ENCODE measurements at regions not wholly inside any gene's neighbourhood (a gene's known extent, or its start where the extent isn't known, plus 50 kb on each side); places are given as distances from the start of the nearest gene placed in this dataset.

DNA sequence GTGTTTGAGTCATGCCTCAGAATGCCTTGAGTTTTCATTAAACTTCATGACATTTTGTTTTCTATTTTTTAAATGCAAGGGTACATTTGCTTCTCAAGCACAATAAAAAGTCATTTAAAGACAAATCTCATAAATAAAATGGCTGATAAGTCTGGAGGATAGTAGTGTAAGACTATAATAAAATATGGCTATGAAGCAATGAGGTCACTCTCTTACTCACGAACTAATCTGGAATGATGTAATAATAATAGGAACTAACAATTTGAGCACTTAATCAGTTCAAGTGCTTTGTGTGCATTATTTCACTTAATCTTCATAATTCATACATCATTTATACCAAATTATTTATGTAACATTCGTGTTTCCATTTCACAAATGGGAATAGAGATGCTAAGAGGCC lies 149.3 kb upstream of the CTTNBP2 start:
- DNase-seq (ENCODE audit: low read depth): no peak

DNA sequence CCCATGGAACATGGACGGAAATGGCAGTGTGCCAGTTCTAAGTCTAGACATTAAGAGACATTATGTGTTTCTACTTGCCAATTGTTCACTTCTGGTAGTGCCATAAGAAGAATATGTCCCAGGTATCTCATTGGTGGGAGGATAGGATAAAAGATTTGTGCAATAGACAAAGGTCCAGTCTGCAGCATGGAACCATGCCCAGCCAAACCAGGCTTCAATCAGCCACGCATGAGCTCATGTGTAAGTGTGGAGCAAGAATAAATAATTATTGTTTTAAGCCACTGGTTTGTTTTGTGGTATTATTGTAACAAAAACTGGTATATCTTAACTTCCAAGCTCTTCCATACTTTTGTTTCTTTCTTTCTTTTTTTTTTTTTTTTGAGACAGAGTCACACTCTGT lies 153.6 kb upstream of the CTTNBP2 start:
- DNase-seq (ENCODE audit: low read depth): no peak

DNA sequence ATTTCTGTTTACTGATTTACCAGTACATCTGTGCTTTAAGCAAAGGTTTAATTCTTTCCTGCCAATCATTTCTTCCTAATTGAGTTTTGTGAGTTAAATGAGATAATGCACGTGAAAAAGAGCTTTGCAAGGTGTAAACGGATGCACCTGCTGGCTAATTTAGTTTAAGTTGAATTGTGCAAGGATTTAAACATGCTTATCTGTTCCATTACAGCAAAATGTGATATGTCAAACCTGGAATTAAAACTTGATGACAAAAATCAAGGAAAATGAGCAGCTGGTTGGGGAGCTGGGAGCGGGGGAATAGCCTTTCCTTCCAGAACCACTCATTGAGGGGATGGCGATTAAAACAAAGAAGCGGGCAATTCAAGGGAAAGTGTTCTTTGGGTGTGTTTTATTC lies 155.0 kb upstream of the CTTNBP2 start:
- no peak for DNase-seq (ENCODE audit: low read depth)

DNA sequence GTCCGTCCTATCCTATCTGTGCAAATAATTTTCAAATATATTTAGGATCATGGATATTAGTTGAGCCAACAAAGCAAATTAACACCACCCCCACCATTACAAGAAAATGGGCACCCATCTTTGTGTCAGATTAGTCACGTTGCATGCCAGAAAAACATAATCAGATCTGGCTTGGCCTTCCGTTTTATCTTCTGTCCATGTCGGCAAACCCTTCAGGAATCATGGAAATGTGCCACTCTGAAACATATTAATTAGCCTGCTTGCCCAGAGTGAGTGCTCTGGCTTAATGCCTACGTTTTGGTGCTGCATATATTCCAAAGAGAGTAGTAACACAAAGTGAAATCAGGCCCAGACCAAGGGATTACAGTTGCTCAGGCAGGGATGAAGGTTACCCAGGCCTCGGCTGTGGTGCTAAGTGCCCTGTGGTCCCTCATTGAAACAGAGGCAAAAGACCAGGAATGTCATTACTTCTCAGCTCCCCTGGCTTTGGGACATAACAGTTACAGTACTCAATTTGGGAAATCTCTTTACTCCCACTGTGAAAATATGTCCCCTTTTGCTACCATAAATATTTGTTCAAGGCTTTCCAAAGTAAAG lies 154.0 kb upstream of the LSM8 start:
- DNase-seq (ENCODE audit: low read depth): no peak

DNA sequence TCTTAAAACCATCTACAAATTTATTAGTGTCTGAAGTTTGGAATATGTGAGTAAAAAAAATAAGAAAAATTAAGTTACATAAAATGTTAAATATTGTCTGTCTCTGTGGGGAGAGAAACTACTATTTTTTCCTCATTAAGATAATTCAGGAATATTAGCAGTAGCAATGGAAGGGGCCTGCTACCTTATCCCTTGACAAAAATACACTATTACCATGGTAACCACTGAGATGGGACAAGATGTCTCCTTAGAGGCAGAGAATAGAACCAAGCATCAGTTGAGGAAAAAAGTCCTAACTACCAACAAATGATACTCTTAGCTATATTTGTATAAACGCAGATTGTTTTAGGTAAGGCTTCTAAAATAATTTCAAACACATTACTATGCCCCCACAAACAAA lies 150.7 kb upstream of the LSM8 start:
- no peak for DNase-seq (ENCODE audit: low read depth)

DNA sequence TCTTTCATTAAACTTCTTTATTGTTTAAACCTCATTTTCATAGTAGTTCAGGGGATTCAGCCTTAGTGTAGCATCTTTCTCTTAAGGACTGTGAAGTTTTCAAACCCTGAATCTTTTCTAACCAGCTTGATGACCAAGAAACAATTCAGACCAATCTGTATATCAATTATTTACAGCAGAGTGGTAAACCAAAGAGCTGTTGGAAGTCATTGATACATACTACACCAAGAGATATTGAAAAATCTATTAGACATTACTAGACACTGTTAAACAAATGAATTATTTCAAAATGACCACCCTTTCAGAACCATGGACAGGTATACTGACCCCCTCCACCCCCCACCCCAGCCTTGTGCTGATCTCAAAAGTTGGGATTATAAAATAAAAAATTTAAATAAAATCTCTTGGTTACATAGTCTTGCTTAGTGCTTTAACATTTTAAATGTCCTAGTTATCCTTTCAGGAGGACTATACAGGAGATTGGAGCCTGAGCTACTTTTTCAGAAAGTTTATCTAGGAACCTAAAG lies 143.9 kb upstream of the LSM8 start:
- DNase-seq (ENCODE audit: low read depth): no peak

DNA sequence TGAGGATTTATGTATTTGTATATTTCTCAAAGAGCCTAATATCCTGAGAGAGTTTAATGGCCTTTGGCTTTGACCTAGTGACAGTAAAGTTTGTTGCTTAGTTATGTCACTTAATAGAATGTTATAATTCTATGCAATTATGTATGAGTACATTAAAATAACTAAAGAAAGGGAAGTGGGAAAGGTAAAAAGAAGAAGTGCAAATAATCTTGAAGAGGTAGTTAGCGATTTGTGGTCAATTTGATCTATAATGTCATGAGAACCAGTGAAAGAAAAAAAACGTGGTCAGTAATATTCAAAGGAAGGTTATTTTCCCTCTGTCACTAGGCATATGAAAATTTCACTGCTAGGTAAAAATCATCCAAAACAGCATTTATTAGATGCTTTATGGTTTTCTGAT lies 143.4 kb upstream of the LSM8 start:
- no peak for DNase-seq (ENCODE audit: low read depth)

DNA sequence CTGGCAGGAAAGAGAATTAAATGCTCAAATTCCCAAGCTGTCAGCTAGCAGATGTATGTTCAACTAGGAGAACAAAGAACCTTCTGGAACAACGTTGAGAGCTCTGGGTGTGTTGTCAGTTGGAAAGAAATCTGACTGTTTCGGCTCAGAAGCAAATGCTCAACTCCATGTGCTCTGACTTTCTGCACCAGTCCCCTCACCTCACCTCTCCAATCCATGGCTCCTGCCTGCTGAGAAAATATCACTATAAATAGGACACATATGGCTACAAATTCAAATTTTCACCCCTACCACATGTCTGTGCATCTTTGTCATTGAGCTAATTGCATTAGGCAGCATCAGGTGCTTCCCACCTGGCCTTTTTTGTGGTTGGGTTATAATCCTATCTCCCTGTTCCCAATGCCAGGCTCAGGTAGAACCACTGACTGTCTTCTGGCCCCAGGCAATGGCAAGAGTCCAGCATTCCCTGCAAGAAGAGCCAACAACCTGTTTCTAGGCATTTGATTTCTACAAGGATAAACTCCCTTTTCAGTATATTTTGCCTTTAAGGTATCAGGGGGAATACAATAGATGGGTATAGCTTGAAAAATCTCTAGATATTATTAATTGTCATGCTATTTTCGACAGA lies 142.6 kb upstream of the LSM8 start:
- DNase-seq (ENCODE audit: low read depth): no peak

DNA sequence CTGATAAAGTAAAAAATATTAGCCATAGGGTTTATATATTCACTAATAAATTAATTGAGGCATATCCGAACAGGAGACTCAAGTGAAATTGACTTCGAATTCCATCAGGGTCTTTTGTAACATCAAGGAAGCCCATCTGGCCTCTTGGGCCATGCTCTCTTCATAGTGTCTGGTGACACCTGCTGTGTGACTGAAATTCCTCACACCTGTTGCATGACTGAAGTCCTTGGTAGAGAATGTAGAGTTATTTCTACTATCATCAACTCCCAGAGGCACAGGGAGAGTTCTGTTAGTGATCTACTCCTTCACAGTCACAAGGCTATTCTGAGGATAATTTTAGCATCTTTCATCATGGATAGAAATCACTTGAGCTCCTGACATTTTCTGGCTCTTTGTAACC lies 138.3 kb upstream of the LSM8 start:
- DNase-seq (ENCODE audit: low read depth): no peak

DNA sequence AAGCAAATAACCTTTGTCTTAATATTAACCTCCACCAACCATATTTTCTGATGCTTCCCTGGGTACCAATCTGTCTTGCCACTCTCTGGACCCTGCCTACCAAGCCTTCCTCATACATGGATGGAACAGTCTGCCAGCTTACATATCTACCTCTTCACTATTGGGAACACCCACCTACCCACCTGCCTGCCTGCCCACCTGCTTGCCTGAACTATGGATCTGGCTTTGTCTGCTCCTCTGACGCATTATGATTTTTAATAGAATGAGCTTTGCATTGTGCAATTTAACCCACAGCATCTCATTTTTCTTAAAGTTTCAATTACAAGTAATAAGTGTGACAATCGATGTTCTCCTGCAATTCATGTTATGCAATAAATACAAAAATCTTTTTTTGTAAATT lies 137.9 kb upstream of the LSM8 start:
- no peak for DNase-seq (ENCODE audit: low read depth)

DNA sequence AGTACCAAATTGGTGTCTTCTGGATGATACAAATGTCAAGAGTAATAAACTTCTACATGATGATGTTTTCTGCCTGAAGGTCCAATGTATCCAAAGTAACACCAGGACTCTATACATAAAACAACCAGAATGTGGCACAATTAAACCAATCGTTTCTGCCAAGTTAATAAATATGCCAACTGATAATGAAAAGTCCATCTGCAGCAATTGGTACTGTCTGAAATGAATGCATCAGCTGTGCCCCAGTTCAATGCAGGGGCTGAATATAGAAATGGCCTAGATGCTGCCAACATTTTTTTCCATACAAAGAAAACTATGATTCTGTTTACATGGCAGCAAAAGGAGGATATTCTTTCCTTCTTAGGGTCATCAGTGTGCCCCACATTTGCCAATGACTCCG lies 137.2 kb upstream of the LSM8 start:
- no peak for DNase-seq (ENCODE audit: low read depth)

DNA sequence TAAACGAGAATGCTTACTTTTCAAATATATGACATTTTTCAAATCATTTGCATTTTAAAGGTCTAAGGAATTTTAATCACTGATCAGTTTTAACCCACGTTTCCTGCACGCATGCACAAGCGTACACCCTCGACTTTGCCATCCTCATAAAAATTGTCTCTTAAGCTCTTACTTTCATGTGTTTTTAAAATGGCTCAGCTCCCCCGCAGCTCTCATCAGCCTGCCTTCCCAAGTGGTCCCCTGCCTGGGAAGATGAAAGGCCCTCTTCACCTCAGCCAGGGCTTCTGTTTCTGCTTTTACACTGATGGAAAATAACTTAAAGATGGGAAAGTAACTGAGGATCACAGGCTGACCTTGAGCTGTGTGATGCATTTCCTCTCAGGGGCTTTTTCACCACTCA lies 131.6 kb upstream of the LSM8 start:
- DNase-seq (ENCODE audit: low read depth): no peak

DNA sequence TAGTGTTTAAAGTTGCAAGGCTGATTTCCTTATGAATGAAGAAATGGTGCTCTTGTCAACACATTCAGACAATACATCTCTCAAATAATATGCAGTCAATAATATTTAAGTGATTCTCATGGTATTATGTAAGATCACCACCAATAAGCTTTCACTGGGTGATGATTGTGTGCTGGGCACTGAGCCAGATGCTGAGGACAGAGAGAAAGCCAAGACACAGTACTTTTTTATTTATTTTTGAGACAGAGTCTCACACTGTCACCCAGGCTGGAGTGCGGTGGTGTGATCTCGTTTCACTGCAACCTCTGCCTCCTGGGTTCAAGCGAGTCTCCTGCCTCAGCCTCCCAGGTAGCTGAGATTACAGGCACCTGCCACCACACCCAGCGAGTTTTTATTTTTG lies 130.6 kb upstream of the LSM8 start:
- no peak for DNase-seq (ENCODE audit: low read depth)

DNA sequence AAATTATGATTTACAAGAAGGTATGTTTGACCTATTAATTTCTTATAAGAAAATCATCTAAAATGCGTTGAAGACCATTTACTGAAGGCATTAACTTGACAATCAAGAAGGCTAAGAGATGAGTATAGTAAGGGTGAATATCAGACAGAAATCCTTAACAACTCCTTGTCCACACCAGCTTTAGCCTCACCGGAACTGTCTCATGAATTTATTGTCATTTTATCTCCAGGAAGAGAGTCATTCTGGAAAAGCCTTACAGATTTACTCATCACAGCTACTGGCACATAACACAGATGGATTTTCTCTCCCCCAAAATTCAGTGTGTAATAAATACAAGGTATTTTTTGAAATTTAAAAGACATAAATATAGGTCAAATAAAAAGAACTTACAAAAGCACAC lies 129.4 kb upstream of the LSM8 start:
- DNase-seq (ENCODE audit: low read depth): no peak

DNA sequence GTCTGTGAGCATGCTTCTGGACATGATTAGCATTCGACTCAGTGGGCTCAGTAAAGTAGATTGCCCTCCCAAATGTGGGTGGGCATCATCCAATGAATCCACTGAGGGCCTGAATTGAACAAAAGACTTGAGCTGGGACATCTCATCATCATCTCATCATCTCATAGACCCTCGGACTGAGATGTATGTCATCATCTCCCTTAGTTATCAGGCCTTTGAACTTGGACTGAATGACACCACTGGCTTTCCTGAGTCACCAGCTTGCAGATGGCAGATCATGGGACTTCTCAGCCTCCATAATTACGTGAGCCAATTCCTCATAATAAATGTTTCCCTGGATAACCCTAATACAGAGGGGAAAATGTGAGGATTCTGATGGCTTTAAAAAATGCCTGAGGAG lies 128.3 kb upstream of the LSM8 start:
- no peak for DNase-seq (ENCODE audit: low read depth)

DNA sequence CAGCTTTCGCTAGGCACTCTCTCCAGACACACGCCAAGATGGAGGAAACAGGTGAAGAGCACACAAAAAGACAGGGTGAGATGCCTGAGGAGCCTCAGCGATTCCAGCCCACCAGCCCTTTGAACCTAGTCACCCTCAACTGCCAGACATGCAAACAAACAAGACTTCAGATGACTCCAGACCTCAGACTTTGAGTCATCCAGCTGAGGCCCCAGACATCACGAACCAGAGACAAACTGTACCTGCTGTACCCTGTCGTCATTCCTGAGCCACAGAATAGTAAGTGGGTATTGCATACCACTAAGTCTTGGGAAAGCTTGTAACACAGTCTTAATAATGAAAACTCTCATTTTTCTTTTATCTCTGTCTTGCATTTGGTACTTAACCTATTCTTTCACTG lies 126.6 kb upstream of the LSM8 start:
- DNase-seq (ENCODE audit: low read depth): no peak

DNA sequence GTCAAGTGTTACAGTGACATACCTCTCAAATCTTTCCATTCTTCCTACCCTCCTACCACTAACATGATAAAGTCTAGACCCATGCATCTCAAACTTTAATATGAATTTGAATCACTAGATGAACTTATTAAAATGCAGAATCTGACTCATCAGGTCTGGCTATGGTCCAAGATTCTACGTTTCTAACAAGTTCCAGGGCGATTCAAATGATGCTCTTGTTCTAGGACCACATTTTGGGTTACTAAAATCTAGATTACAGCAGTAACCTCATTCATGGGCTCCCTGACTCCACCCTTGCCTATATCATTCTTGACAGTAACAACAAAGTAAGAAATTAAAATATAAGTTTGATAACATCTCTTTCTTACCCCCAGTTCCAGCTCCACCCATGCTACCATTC lies 124.8 kb upstream of the LSM8 start:
- no peak for DNase-seq (ENCODE audit: low read depth)

DNA sequence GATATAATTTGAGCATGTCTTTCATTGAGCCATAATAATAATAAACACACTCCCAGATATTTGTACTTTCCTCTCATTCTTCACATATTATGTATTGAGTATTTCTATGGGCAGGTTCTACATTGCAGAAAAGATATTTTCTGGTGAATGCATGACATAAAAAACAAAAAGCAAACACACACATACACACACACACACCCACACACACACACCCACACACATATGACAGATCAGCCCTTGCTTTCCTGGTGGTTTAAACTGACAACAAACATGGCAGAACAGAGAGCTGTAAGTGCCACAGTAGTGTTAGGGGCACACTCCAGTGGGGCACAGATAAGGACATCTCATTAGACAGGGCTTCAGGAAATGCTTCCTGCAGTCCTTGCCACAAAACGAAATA lies 123.3 kb upstream of the LSM8 start:
- DNase-seq (ENCODE audit: low read depth): no peak

DNA sequence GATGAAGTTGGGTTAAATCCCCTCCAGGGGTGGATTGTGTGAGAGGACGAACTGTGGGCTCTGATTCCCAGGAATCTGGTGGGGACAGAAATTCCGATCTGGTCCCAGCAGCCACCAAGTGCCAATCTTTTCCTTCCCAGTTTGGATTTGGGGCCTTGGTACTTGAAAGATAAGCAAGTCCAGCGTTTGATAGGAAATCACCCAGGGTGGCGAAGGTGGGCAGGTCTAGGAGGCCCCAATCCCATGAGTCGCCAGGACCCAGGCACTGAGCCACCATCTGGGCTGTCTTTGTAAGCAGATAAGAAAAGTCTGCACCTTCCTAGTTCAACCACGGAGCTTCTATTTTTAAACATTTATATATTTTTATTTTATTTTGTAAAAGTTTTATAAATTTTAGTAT lies 122.6 kb upstream of the LSM8 start:
- no peak for DNase-seq (ENCODE audit: low read depth)

DNA sequence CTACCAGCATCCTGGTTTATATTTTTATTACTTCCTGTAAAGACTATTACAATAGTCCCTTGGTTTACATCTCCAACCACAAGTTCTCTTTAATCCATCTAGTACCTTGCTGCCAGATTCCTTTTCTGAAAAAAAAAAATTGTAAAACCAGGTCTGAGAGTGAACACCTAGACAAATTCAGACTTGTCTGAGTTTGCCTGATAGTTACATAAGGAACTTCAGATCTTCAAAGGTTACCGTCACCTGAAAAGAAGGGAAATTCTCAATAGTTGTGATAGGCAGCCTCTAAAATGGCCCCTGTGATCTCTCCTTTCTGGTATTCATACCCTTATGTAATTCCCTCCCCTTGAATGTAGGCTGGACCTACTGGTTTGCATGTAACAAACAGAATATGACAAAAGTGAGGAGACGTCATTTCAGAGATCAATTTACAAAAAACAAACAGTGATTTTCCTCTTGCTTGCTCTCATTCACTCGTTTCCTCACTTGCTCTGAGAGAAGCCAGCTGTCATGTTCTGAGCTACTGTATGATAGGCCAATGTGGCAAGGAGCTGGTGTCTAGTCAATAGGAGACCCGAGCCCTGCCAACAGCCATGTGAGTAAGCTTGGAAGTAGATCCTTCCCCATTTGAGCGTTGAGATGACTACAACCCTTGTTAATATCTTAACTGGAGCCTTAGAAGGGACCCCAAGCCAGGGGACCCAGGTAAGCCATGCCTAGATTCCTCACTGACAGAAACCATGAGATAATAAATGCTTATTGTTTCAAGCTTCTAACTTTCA lies 110.9 kb upstream of the LSM8 start:
- no peak for DNase-seq (ENCODE audit: low read depth)

DNA sequence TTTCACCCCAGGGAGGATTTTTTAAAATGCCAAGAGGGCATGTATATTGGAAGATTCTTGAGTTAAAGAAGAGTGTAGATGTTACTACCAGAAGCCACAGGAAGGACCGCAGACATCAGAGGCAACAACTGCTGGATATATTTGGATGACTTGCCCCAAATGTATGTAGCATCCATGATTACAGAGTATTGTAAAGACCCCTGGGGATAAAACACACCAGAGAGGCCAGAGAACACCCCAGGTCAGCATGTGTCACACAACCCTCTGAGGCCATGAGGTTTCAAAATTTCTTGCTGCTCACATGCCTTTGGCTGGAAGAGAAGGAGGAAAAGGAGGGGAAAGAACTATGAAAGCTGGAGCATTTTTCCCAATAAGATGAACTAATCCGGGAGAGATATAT lies 108.0 kb upstream of the LSM8 start:
- no peak for DNase-seq (ENCODE audit: low read depth)

DNA sequence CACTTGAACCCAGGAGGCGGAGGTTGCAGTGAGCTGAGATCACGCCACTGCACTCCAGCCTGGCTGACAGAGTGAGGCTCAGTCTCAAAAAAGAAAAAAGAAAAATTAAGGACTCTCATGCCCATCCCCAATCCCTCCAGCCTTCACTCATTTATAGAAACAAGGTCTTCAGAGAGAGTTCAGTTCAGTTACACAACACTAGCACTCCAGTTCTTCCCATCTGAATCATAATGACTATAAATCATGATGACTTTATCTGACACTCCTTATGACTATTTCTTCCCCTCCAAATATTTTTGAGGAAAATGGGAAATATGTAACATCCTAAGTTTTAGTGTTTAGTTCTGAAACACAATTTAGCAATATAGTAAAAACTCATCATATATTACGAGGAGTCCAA lies 107.4 kb upstream of the LSM8 start:
- DNase-seq (ENCODE audit: low read depth): no peak

DNA sequence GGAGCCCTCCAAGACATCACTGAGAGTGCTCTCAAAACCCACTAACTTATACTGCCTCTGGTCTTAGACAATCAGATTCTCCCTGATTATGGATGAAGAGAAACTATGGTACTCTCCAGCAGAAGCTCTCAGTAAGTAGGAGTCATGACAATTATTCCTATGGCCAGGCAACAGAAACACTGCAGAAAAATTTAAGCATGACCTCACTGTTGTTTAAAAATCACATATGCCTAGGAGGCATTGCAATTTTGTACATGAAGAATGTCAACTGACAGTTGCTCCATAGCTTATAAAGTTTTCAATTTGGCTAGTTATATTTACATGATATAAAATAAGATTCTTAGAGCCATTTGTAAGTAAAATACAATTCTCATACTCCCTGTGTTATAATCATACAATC lies 105.9 kb upstream of the LSM8 start:
- no peak for DNase-seq (ENCODE audit: low read depth)

DNA sequence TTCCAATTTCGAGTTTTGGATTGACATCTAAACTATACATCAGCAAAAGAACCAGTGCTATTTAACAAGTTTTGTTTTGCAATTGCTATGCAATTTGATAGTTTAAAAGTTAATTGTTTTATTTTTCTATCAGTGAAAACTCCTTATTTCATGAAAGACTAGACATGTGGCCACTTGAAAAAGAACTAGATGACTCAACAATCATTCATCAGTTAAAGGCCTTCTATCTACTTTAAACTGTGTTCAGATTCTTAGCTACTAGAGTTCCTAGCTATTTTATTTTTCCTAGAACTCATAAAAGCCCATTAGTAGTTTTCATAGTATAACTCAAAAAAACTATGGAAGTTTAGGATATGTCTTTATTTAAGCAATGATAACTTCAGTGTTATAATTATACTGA lies 104.6 kb upstream of the LSM8 start:
- no peak for DNase-seq (ENCODE audit: low read depth)
